GM12892 (cell line): ENCODE measurements at regions not wholly inside any gene's neighbourhood (a gene's known extent, or its start where the extent isn't known, plus 50 kb on each side); places are given as distances from the start of the nearest gene placed in this dataset.

Source experiments
- DNase-seq: peaks from one replicate; pipeline ENCODE4 v3.0.0; 2011; ENCODE audit not compliant: insufficient read length
- FAIRE-seq: peaks from 2 replicates; lab custom pipeline; 2011; peaks lifted over from hg19 to GRCh38; lab: Jason Lieb, UNC
- POLR2A ChIP-seq: IDR thresholded peaks from 2 replicates; pipeline ENCODE4 v1.6.1; 2011; ENCODE audit warnings: low read depth, low read length, control low read depth
- POLR2AphosphoS5 ChIP-seq: IDR thresholded peaks from 2 replicates; pipeline ENCODE4 v1.6.1; 2011; ENCODE audit warnings: low read depth, low read length, control low read depth
- TAF1 ChIP-seq: IDR thresholded peaks from 2 replicates; pipeline ENCODE4 v1.6.1; 2011; ENCODE audit warnings: low read depth, mild to moderate bottlenecking, control low read depth, low read length, borderline replicate concordance

GRCh38 chr14:94695231-94695630 is 74.7 kb downstream of the GSC start:
- FAIRE-seq (no peak), DNase-seq (no peak)
- TF ChIP-seq TAF1 (no peak), POLR2AphosphoS5 (no peak), POLR2A (no peak)

DNA sequence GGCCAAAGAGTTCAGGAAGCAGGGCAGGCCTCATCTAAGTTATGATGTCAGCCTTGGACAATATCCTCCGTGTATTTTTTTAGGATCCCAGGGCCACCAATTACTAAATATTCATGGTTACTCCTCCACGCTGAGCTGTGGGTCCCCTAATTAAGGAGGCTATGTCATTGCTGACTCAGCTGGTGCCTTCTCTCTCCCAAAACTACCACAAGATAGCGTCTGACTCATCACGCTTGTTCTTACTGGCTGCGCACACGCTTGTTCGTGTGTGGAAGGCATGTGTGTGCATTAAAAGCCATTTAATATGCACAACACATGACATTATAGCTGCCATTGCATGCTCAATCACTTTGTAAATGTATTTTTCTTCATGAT is 78.3 kb downstream of the GSC start:
- TF ChIP-seq TAF1 (no peak), POLR2AphosphoS5 (no peak), POLR2A (no peak)
- no peak for FAIRE-seq
- no peak for DNase-seq

GRCh38 chr14:94690896-94691659 is 78.8 kb downstream of the GSC start:
- DNase-seq (no peak), FAIRE-seq (no peak)
- TF ChIP-seq POLR2AphosphoS5 (no peak), POLR2A (no peak), TAF1 (no peak)

GRCh38 chr14:94690486-94690885 is 78.3 kb downstream of the SERPINA3 start:
- no peak for FAIRE-seq
- no peak for DNase-seq
- no peak for TF ChIP-seq POLR2AphosphoS5
- no peak for TF ChIP-seq TAF1
- no peak for TF ChIP-seq POLR2A

DNA sequence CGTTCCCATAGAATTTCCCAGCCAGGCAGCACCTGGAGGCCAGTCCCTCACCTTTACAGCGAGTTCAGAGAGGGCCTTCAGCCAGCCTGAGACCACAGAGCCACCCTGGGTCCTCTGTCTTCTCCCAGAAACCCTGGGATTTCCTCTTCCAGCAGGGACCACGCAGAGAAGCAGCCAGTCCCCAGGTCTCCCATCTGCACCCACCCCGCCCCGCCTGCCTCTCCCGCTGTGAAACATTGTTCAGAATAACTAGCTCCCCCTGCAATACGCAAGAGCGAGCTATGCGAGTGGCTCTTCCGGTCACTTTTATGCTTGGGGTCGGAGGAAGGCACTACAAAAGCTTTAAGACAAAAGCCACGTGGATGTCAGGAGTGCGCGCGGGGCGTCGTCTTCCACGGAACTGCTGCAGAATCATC is 77.8 kb downstream of the SERPINA3 start:
- FAIRE-seq (no peak), DNase-seq (no peak)
- no peak for TF ChIP-seq POLR2A
- TF ChIP-seq POLR2AphosphoS5 = no peak
- no peak for TF ChIP-seq TAF1

GRCh38 chr14:94689218-94689984 is 77.2 kb downstream of the SERPINA3 start:
- FAIRE-seq (peak; percentile 54), DNase-seq (peak; percentile 78)
- TF ChIP-seq TAF1 (no peak), POLR2AphosphoS5 (no peak), POLR2A (no peak)

- DNase-seq (no peak), FAIRE-seq (no peak)
- no peak for TF ChIP-seq POLR2A
- no peak for TF ChIP-seq POLR2AphosphoS5
- TF ChIP-seq TAF1 = no peak
Observed at GRCh38 chr14:94686511-94687160, 74.4 kb downstream of the SERPINA3 start.

DNA sequence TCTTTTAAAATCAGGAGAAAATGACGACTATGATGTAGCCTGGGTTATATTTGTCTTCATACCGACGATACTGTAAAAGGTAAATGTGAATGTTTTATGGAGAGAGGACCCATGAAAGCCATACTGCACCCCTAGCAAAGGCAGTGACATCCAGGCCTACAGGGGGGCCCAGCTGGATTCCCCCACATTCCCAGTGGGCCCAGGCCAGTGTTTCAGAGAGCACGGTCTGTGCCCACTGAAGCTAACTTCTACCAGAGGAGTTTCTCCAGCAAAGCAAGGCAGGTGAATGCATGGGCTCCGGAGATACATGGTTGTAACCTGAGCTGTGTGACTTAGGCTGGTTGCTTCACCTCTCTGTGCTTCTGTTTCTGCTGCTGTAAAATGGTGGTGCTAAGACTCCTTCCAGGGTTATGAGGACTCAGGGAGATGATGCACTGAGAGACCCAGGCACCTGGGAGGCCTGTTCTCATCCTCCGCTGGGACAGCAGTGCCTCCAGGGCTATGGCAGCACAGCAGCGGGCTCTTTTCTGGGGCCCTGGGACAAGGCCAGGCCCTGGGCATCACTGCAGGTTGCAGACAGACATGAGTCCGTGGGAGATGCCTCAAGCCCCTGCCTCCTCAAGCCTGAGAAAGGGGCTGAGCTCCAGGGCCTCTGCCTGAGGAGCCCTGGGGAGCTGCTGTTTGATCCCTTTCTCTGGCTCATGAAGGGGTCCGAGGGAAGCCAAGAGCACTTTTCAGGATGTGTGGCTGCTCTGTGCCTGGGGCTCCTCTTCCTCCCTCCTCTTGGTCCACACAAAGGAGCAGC is 73.7 kb downstream of the SERPINA3 start:
- TF ChIP-seq POLR2A = no peak
- no peak for TF ChIP-seq TAF1
- TF ChIP-seq POLR2AphosphoS5 = no peak
- FAIRE-seq (no peak), DNase-seq (no peak)

- DNase-seq = no peak
- TF ChIP-seq TAF1 = no peak
- no peak for FAIRE-seq
Observed at GRCh38 chr14:94685166-94685581, 73.0 kb downstream of the SERPINA3 start.

DNA sequence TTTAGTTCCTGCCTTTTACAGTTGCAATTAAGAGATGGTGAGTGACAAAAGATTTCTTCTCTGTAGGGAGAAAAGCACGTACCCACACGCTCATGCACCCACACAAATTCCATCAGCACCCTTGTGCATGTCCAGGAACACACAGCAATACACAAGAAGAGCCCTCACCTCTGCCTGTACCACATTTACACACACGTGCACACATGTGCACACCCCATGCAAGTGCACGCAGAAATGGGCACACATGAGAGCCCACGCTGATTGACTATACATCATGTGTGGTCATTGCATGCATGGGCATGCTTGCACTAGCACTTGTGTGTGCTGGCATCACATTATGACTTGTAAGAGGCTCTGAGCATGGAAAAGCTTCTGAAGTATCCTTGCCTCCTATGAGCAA is 70.5 kb downstream of the SERPINA3 start:
- DNase-seq = no peak
- TF ChIP-seq POLR2A (no peak), POLR2AphosphoS5 (no peak)
- no peak for FAIRE-seq

DNA sequence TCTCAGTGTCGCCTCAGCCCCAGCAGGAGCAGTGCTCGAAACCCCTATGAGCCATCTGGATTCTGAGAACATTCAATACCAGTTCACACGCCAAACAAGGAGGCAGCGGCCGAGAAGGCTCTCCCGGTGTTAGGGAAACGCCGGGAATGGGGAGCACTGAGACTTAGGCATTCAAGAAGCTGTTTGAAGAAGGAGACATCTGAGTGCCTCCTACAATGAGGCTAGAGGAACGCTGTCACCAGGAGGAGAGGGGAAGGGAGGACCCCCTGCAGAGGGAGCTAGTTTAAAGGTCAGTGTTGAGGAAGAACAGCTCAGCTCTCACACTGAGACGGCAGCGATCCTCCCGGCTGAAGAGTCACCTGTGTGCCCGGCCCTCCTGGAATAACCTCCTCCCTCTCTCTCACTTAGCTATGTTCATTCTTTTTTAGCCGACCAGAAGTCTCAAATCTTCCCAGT is 69.9 kb downstream of the SERPINA3 start:
- TF ChIP-seq POLR2A (no peak), POLR2AphosphoS5 (no peak), TAF1 (no peak)
- no peak for FAIRE-seq
- no peak for DNase-seq

- TF ChIP-seq POLR2AphosphoS5 (no peak), POLR2A (no peak), TAF1 (no peak)
- no peak for FAIRE-seq
- no peak for DNase-seq
Observed at GRCh38 chr14:94681300-94682060, 69.3 kb downstream of the SERPINA3 start.
